Ovary (tissue), 3 donors: ENCODE measurements at regions not wholly inside any gene's neighbourhood (a gene's known extent, or its start where the extent isn't known, plus 50 kb on each side); places are given as distances from the start of the nearest gene placed in this dataset.

Source experiments
- CTCF ChIP-seq, 3 donors: fragments of 450-650 bp in 2 of 3; fragments of 200-600 bp in 1 of 3; IDR thresholded peaks; one replicate each; pipeline versions ENCODE4 v1.5.1 to v1.8.0; 2016 to 2022; ENCODE audit warnings: antibody characterized with exemption in 3 of 3, mild to moderate bottlenecking in 1 of 3
- EP300 ChIP-seq: sonication (generic); formaldehyde crosslinking; IDR thresholded peaks from one replicate; pipeline ENCODE4 v1.6.1; 2017; ENCODE audit warnings: antibody characterized with exemption
- POLR2A ChIP-seq: fragments of 450-650 bp; IDR thresholded peaks from one replicate; pipeline ENCODE4 v1.6.1; 2017; ENCODE audit warnings: antibody characterized with exemption, mild to moderate bottlenecking, moderate library complexity
- donor health status: DM: no; HTN: no; CAD: no.

- TF ChIP-seq CTCF (IDR thresholded peaks at IDR 0.05) = no peak
- no peak for TF ChIP-seq POLR2A
- TF ChIP-seq EP300 = no peak
Measured at GRCh38 chr4:170270628-170271027, 180.9 kb upstream of the AADAT start.
